GM21528 (cell line): ENCODE measurements at regions not wholly inside any gene's neighbourhood (a gene's known extent, or its start where the extent isn't known, plus 50 kb on each side); places are given as distances from the start of the nearest gene placed in this dataset.
"Not testable (repeated sequence)": the region's sequence is repeated elsewhere in the genome, so short reads cannot be mapped to it uniquely, and the experiment has no call there.

Source experiments
- ATAC-seq: cut with Tn5 transposase; IDR thresholded peaks from one replicate; pipeline ENCODE4 v1.9.1; 2021; ENCODE audit warnings: mild to moderate bottlenecking, moderate library complexity; ENCODE audit not compliant: unreplicated experiment, low FRiP score

DNA sequence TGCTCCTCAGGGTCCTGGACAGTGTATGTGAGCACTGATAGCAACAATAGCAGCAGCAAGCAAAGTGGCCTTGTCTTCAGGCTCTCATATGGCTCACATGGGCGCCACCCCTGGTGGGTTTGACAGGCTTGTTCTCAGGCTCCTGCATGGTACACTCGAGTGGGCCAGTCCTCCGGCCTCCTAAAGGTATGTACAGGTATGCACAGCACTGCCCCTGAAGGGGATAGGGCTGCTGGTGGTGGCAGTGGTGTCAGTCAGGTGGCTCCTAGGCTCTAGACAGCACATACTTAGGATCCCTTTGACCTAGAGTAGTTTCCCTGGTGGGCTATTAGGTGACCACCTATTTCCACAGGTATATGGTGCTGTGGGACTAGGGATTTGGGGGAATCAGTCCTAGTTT, 79.8 kb downstream of the LGALS9B start:
- ATAC-seq = not testable (repeated sequence)

DNA sequence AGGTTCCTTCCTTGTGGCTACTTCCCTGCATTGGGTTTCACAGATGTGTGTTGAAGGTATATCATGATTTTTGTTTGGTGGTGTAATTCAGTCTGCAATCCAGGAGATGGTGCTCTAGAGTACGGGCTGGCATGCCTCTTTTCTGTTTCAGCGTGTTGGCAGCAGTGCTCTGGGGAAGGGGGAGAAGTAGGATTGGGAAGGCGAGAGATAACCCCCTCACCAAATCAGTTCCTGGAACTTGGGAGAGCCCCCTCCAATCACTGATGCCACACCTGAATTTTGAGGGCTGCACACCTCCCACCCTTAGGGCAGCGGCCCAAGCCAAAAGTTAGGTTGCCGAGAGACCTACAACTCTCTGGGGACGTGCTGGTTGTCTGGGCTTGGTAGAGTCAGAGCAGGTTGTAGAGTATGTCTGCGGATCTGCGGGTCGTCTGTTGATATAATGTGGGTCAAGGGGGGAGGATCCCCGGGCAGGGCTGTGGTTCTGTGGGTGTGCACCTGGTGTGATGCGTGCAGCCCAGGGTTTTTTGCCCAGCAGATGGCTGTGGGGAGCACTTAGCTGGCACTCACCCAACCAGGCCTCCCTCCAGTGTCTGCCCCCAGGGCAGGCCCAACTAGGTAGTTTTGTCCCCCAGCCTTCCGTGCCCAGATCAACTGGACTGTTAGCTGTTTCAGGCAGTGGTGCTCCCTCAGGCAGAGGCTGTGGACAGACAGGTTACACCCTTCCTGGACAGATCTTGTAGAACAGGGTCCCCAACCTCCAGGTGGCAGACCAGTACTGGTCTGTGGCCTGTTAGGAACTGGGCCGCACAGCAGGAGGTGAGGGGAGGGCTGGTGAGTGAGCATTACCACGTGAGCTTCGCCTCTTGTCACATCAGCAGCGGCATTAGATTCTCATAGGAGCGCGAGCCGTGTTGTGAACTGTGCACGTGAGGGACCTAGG, 85.7 kb downstream of the LGALS9B start:
- ATAC-seq = peak; percentile 67

DNA sequence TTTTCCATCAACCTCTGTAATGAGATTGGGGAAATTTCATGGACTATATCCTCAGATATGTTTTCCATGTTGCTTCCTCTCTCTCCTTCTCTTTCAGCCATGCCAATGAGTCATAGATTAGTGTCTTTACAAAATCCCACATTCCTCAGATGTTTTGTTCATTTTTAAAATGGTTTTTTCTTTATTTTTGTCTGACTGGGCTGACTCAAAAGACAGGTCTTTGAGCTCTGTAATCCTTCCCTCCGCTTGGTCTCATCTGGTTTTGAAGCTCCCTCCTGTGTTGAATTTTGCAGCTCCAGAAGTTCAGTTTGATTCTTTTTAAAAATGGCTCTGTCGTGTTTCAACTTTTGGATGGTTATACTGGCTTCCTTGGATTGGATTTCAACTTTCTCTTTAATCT, 86.7 kb downstream of the LGALS9B start:
- ATAC-seq = not testable (repeated sequence)

DNA sequence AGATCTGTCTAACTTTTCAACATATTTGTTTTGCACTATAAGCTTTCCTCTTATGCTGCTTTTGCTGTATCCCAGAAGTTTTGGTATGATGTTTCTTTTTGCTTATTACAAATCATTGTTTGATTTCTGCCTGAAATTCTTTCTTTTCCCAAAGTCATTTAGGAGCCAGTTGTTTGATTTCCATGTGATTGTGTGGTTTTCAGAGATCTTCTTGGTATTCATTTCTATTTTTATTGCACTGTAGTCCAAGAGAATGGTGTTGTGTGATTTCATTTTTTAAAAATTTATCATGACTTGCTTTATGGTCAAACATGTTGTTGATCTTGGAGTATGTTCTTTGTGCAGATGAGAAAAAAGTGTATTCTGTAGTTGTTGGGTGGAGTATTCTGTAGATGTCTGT, 88.1 kb downstream of the LGALS9B start:
- ATAC-seq = not testable (repeated sequence)

DNA sequence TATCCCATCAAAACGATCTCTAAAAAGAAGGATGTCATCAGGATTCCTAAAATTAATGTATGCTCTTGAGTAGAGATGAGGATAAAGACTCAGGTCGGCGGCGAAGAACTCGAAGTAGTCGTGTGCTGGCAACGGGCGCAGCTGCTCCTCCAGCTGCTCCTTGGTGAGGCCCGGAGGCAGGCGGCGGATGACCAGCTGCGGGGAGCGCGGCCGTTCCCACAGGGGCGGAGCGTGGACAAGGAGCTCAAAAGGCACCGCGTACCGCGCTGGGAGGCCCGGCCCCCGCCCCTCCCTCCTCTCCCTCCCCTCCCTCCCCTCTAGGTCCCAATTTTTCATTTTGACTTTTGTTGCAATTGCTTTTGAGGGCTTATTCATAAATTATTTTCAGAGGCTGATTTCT, 90.7 kb downstream of the LGALS9B start:
- ATAC-seq = not testable (repeated sequence)

DNA sequence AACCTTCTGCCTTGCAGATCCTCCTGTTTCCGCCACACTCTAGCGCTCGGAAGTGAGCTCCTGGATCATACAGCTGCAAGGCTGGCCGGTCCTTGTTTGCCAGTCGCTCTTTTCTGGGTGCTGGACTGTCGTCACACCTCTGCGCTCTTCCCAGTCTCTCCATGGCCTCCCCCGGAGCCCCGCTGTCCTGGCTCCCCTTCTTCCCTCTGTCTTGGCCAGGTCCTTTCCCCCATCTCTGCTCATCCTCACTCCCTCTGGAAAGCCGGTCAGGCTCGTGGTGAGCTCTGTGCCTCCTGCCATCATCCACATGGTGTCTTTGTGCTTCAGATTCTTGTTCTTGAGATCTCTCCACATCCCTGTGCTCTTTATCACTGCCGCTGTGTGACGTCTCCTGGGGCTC, 91.6 kb downstream of the LGALS9B start:
- not testable (repeated sequence) for ATAC-seq
